ENCODE measurements at regions not wholly inside any gene's neighbourhood (a gene's known extent, or its start where the extent isn't known, plus 50 kb on each side); places are given as distances from the start of the nearest gene placed in this dataset.

DNA sequence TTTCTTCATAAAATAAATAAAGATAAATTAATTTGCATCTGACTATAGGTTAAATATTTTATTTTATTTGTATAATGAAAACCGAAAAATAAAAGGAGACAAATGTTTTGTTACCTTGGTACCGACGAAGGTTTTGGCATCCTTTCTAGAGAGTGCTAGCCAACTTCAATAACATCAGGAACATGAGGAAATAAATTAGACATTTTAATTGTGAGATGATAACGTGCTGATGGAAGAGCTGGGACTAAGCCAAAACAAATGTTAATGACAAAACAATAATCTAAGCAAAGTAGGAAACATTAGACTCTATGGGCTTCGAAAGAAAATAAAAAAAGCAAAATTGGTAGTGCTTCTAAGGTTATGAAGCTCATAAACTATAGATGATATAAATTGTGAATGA is 201.0 kb downstream of the IRX2 start:
- no peak overlapping the region for H3K4me3 ChIP-seq (ENCODE audit: control insufficient read depth in 1 of 7, extremely low read depth in 1 of 7, insufficient read depth in 4 of 7, low read depth in 2 of 7, low read length in 6 of 7)
- 96% methylated on average over 4 of the region's 5 CpGs for WGBS (ENCODE audit: insufficient coverage)
- ChIA-PET POLR2A (no interaction called here), CTCF (no interaction called here)
- H3K27ac ChIP-seq (ENCODE audit: insufficient read depth in 1 of 2, low read depth in 1 of 2, low read length in 2 of 2, poor library complexity in 1 of 2, severe bottlenecking in 2 of 2), result no peak overlapping the region
- no peaks in the 10 kb centered on the region for H3K4me1 ChIP-seq (ENCODE audit: control extremely low read depth in 1 of 4, control insufficient read depth in 4 of 4, insufficient read depth in 4 of 4, low read length in 3 of 4)
- peaks cover 0 to 13% (median 3%) of the 10 kb centered on the region in 5 experiments for H3K9me3 ChIP-seq (ENCODE audit: control extremely low read depth in 1 of 5, control insufficient read depth in 4 of 5, insufficient read depth in 2 of 5, low read depth in 1 of 5, low read length in 4 of 5)
- no peak for DNase-seq
- no peaks in the 10 kb centered on the region for H3K36me3 ChIP-seq (ENCODE audit: control insufficient read depth in 4 of 4, insufficient read depth in 4 of 4, low read length in 3 of 4)
- H3K27me3 ChIP-seq (replicated peaks in 2 of 5; ENCODE audit: control insufficient read depth in 4 of 5, insufficient read depth in 5 of 5, low read length in 4 of 5), result no peaks in the 10 kb centered on the region

GRCh38 chr5:2549900-2550299 is 201.6 kb downstream of the IRX2 start:
- POLR2A ChIA-PET, result no interaction called here
- H3K4me1 ChIP-seq (ENCODE audit: control extremely low read depth in 1 of 4, control insufficient read depth in 4 of 4, insufficient read depth in 4 of 4, low read length in 3 of 4), result no peaks in the 10 kb centered on the region
- DNase-seq, result no peak
- CTCF ChIA-PET, result no interaction called here
- no peaks in the 10 kb centered on the region for H3K27me3 ChIP-seq (replicated peaks in 2 of 5; ENCODE audit: control insufficient read depth in 4 of 5, insufficient read depth in 5 of 5, low read length in 4 of 5)
- no peak overlapping the region for H3K4me3 ChIP-seq (ENCODE audit: control insufficient read depth in 1 of 7, extremely low read depth in 1 of 7, insufficient read depth in 4 of 7, low read depth in 2 of 7, low read length in 6 of 7)
- H3K27ac ChIP-seq (ENCODE audit: insufficient read depth in 1 of 2, low read depth in 1 of 2, low read length in 2 of 2, poor library complexity in 1 of 2, severe bottlenecking in 2 of 2), result no peak overlapping the region
- peaks cover 0 to 11% (median 3%) of the 10 kb centered on the region in 5 experiments for H3K9me3 ChIP-seq (ENCODE audit: control extremely low read depth in 1 of 5, control insufficient read depth in 4 of 5, insufficient read depth in 2 of 5, low read depth in 1 of 5, low read length in 4 of 5)
- H3K36me3 ChIP-seq (ENCODE audit: control insufficient read depth in 4 of 4, insufficient read depth in 4 of 4, low read length in 3 of 4), result no peaks in the 10 kb centered on the region
- WGBS (ENCODE audit: insufficient coverage), result 96% methylated on average over 4 of the region's 7 CpGs

DNA sequence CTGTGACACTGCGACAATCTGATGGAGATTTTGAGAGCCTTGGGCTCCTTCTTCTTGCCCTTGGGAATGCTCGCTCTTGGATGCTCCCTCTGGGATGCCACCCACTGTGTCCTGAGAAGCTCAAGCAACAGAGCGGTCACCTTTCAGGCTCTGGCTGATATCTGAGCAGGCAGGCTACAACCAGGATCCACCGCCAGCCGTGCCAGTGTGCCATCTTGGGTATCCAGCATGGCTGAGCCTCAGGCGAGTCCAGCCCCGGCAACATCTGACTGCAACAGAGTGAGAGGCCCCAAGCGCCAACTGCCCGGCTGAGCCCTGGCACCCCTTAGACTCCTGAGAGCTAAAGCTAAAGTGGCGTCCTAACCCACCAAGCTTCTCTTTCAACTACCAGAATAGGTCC is 202.1 kb downstream of the IRX2 start:
- no peak for DNase-seq
- H3K27me3 ChIP-seq (replicated peaks in 2 of 5; ENCODE audit: control insufficient read depth in 4 of 5, insufficient read depth in 5 of 5, low read length in 4 of 5), result no peaks in the 10 kb centered on the region
- no peak overlapping the region for H3K4me3 ChIP-seq (ENCODE audit: control insufficient read depth in 1 of 7, extremely low read depth in 1 of 7, insufficient read depth in 4 of 7, low read depth in 2 of 7, low read length in 6 of 7)
- ChIA-PET CTCF (interaction anchor here (0.6 kb wide), 1 partner anchor 739 kb away, joined by 3 read pairs; no protein-coding TSS in a partner anchor), POLR2A (no interaction called here)
- H3K27ac ChIP-seq (ENCODE audit: insufficient read depth in 1 of 2, low read depth in 1 of 2, low read length in 2 of 2, poor library complexity in 1 of 2, severe bottlenecking in 2 of 2), result no peak overlapping the region
- H3K4me1 ChIP-seq (ENCODE audit: control extremely low read depth in 1 of 4, control insufficient read depth in 4 of 4, insufficient read depth in 4 of 4, low read length in 3 of 4), result no peaks in the 10 kb centered on the region
- no peaks in the 10 kb centered on the region for H3K36me3 ChIP-seq (ENCODE audit: control insufficient read depth in 4 of 4, insufficient read depth in 4 of 4, low read length in 3 of 4)
- peaks cover 0 to 7% (median 0%) of the 10 kb centered on the region in 5 experiments for H3K9me3 ChIP-seq (ENCODE audit: control extremely low read depth in 1 of 5, control insufficient read depth in 4 of 5, insufficient read depth in 2 of 5, low read depth in 1 of 5, low read length in 4 of 5)
- WGBS (ENCODE audit: insufficient coverage), result 95% methylated on average over 10 of the region's 10 CpGs

DNA sequence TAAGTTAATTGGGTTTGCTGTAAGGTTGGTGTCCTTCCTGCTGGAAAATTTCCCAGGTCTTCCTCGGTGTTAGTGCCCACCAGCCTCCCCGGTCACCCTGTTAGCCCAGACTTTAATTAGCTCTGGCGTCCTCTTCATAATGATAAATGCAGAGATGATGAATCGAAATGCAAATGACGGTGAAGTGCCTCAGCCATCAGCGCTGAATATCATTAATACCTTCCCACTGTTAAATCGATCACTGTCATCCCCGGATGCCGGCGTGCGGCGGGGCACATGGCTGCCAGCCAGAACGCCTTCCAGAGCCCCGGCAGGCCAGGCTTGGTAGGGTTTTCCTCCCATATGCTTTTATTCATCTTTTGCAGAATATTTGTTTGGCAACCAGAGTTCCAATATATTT is 204.5 kb downstream of the IRX2 start:
- H3K9me3 ChIP-seq (ENCODE audit: control extremely low read depth in 1 of 5, control insufficient read depth in 4 of 5, insufficient read depth in 2 of 5, low read depth in 1 of 5, low read length in 4 of 5), result no peaks in the 10 kb centered on the region
- no peak for DNase-seq
- no peaks in the 10 kb centered on the region for H3K36me3 ChIP-seq (ENCODE audit: control insufficient read depth in 4 of 4, insufficient read depth in 4 of 4, low read length in 3 of 4)
- no peak overlapping the region for H3K27ac ChIP-seq (ENCODE audit: insufficient read depth in 1 of 2, low read depth in 1 of 2, low read length in 2 of 2, poor library complexity in 1 of 2, severe bottlenecking in 2 of 2)
- WGBS (ENCODE audit: insufficient coverage), result 99% methylated on average over 13 of the region's 14 CpGs
- H3K27me3 ChIP-seq (replicated peaks in 2 of 5; ENCODE audit: control insufficient read depth in 4 of 5, insufficient read depth in 5 of 5, low read length in 4 of 5), result no peaks in the 10 kb centered on the region
- H3K4me1 ChIP-seq (ENCODE audit: control extremely low read depth in 1 of 4, control insufficient read depth in 4 of 4, insufficient read depth in 4 of 4, low read length in 3 of 4), result no peaks in the 10 kb centered on the region
- CTCF ChIA-PET, result no interaction called here
- no peak overlapping the region for H3K4me3 ChIP-seq (ENCODE audit: control insufficient read depth in 1 of 7, extremely low read depth in 1 of 7, insufficient read depth in 4 of 7, low read depth in 2 of 7, low read length in 6 of 7)
- POLR2A ChIA-PET, result no interaction called here

DNA sequence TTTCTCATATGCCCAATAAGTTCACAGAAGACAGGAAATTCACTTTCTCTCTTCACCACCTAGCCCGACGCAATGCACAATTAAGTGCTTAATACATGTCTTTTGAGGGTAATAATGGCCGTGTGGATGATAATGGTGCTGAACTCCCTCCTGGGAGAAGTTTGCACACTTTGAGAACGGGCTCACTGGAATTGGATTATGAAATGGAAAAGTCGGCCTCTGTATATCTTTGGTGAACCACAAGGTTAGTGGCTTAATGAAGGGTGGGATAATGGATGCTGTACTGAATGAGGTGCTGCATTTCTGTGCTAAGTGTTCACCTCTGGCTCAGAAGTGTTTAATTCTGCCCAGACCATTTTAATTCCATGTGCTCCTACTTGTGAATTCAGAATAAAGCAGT is 207.5 kb downstream of the IRX2 start:
- H3K4me3 ChIP-seq (ENCODE audit: control insufficient read depth in 1 of 7, extremely low read depth in 1 of 7, insufficient read depth in 4 of 7, low read depth in 2 of 7, low read length in 6 of 7), result no peak overlapping the region
- no peaks in the 10 kb centered on the region for H3K4me1 ChIP-seq (ENCODE audit: control extremely low read depth in 1 of 4, control insufficient read depth in 4 of 4, insufficient read depth in 4 of 4, low read length in 3 of 4)
- no peaks in the 10 kb centered on the region for H3K27me3 ChIP-seq (replicated peaks in 2 of 5; ENCODE audit: control insufficient read depth in 4 of 5, insufficient read depth in 5 of 5, low read length in 4 of 5)
- CTCF ChIA-PET, result no interaction called here
- 92% methylated on average over 3 of the region's 5 CpGs for WGBS (ENCODE audit: insufficient coverage)
- no peak for DNase-seq
- POLR2A ChIA-PET, result no interaction called here
- no peak overlapping the region for H3K27ac ChIP-seq (ENCODE audit: insufficient read depth in 1 of 2, low read depth in 1 of 2, low read length in 2 of 2, poor library complexity in 1 of 2, severe bottlenecking in 2 of 2)
- no peaks in the 10 kb centered on the region for H3K9me3 ChIP-seq (ENCODE audit: control extremely low read depth in 1 of 5, control insufficient read depth in 4 of 5, insufficient read depth in 2 of 5, low read depth in 1 of 5, low read length in 4 of 5)
- no peaks in the 10 kb centered on the region for H3K36me3 ChIP-seq (ENCODE audit: control insufficient read depth in 4 of 4, insufficient read depth in 4 of 4, low read length in 3 of 4)

DNA sequence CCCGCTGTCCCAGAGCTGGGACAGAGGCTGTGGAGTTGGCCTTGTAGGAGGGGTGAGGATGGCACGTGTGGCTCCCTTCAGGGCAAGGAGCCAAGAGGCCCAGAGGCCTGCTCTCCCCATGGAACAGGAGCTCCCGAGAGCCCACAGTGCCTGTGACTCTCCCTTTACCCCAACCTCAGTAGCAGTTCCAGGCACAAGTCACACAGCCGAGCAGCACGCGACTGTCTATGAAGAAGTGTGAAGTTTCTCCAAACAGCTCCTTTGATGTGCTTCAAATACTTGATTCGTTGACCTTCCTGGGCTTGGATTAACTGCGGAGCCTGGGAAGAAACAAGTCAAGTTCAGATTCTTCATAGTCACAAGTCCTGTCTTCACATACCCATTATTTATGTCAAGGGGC is 208.7 kb downstream of the IRX2 start:
- Histone ChIP-seq H3K27me3 (replicated peaks in 2 of 5; ENCODE audit: control insufficient read depth in 4 of 5, insufficient read depth in 5 of 5, low read length in 4 of 5) (no peaks in the 10 kb centered on the region), H3K4me3 (ENCODE audit: control insufficient read depth in 1 of 7, extremely low read depth in 1 of 7, insufficient read depth in 4 of 7, low read depth in 2 of 7, low read length in 6 of 7) (no peak overlapping the region), H3K36me3 (ENCODE audit: control insufficient read depth in 4 of 4, insufficient read depth in 4 of 4, low read length in 3 of 4) (no peaks in the 10 kb centered on the region), H3K4me1 (ENCODE audit: control extremely low read depth in 1 of 4, control insufficient read depth in 4 of 4, insufficient read depth in 4 of 4, low read length in 3 of 4) (no peaks in the 10 kb centered on the region), H3K27ac (ENCODE audit: insufficient read depth in 1 of 2, low read depth in 1 of 2, low read length in 2 of 2, poor library complexity in 1 of 2, severe bottlenecking in 2 of 2) (no peak overlapping the region), H3K9me3 (ENCODE audit: control extremely low read depth in 1 of 5, control insufficient read depth in 4 of 5, insufficient read depth in 2 of 5, low read depth in 1 of 5, low read length in 4 of 5) (no peaks in the 10 kb centered on the region)
- 87% methylated on average over 7 of the region's 8 CpGs for WGBS (ENCODE audit: insufficient coverage)
- no peak for DNase-seq
- POLR2A ChIA-PET, result no interaction called here
- CTCF ChIA-PET, result no interaction called here

DNA sequence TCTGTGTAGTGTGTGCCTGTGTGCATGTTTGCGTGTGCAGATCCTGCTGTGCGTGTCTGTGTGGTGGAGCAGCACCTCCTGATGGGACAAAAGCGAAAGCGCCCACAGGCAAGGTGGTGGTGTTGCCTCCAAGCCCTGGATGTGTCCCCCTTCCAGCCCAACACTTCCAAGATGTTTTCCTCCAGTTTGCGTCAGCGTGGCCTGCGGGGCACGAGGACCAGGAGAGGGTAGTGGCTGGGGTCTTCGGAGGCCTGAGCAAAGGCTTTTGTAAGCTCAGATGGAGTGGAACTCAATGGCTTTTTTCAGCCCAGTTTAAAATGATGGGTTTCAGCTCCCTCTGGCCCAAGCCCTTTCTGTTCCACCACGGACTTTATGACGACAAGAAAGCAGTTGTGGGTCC is 209.5 kb downstream of the IRX2 start:
- POLR2A ChIA-PET, result no interaction called here
- Histone ChIP-seq H3K36me3 (ENCODE audit: control insufficient read depth in 4 of 4, insufficient read depth in 4 of 4, low read length in 3 of 4) (no peaks in the 10 kb centered on the region), H3K4me1 (ENCODE audit: control extremely low read depth in 1 of 4, control insufficient read depth in 4 of 4, insufficient read depth in 4 of 4, low read length in 3 of 4) (no peaks in the 10 kb centered on the region), H3K4me3 (ENCODE audit: control insufficient read depth in 1 of 7, extremely low read depth in 1 of 7, insufficient read depth in 4 of 7, low read depth in 2 of 7, low read length in 6 of 7) (no peak overlapping the region), H3K27me3 (replicated peaks in 2 of 5; ENCODE audit: control insufficient read depth in 4 of 5, insufficient read depth in 5 of 5, low read length in 4 of 5) (peaks cover 0 to 1% (median 0%) of the 10 kb centered on the region in 5 experiments), H3K9me3 (ENCODE audit: control extremely low read depth in 1 of 5, control insufficient read depth in 4 of 5, insufficient read depth in 2 of 5, low read depth in 1 of 5, low read length in 4 of 5) (no peaks in the 10 kb centered on the region), H3K27ac (ENCODE audit: insufficient read depth in 1 of 2, low read depth in 1 of 2, low read length in 2 of 2, poor library complexity in 1 of 2, severe bottlenecking in 2 of 2) (no peak overlapping the region)
- WGBS (ENCODE audit: insufficient coverage), result 97% methylated on average over 7 of the region's 11 CpGs
- no peak for DNase-seq
- CTCF ChIA-PET, result no interaction called here
